C4-2B (cell line): ENCODE measurements at regions not wholly inside any gene's neighbourhood (a gene's known extent, or its start where the extent isn't known, plus 50 kb on each side); places are given as distances from the start of the nearest gene placed in this dataset.

Experiments
- ZFX ChIP-seq: fragments of 450-650 bp; IDR thresholded peaks from 2 replicates; pipeline ENCODE4 v1.6.1; 2017
- TF ChIP-seq, protein P1 (sequence below): fragments of 450-650 bp; conservative IDR thresholded peaks from 2 replicates; pipeline ENCODE4 v1.5.1; 2017; ENCODE audit warnings: mild to moderate bottlenecking

DNA sequence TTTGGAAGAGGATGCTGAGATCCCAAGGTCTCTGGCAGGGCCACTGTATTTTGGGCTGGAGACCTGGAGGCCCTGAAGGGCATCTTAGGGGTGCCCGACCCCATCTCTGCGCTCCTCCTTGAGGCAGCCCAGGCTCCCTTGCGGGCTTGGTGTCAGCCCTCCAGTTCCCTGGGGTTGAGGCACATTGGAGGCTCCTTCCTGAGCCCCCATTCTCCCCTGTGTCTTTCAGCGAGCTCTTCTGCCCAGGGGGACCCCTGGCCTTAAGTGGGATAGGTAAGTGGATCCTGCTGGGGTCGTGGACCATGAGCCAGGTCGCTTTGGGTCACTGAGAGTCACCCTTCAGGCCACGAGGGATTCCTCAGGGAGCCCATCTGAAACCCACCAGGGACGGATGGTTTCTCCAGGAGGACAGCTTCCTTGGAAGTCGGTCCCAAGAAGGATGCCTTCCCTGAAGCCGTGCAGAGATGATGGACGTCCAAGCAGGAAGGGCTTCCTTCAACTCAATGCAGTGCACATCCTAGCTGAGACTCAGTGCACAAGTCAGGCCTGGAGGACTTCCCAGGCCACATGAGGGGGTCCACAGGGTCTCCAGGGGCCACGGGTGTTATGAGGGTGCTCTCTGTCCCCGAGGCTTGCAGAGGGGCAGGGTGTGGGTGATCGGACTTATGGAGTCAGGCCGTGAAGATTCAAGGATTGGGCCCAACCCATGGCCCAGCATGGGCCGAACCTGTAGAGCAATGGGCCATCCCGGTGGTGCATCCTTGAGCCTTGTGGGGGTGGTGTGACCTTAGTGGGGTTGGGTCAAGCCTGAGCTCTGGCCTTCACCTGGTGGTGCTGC is 224.3 kb downstream of the SNRPN start:
- TF ChIP-seq, protein P1, sequence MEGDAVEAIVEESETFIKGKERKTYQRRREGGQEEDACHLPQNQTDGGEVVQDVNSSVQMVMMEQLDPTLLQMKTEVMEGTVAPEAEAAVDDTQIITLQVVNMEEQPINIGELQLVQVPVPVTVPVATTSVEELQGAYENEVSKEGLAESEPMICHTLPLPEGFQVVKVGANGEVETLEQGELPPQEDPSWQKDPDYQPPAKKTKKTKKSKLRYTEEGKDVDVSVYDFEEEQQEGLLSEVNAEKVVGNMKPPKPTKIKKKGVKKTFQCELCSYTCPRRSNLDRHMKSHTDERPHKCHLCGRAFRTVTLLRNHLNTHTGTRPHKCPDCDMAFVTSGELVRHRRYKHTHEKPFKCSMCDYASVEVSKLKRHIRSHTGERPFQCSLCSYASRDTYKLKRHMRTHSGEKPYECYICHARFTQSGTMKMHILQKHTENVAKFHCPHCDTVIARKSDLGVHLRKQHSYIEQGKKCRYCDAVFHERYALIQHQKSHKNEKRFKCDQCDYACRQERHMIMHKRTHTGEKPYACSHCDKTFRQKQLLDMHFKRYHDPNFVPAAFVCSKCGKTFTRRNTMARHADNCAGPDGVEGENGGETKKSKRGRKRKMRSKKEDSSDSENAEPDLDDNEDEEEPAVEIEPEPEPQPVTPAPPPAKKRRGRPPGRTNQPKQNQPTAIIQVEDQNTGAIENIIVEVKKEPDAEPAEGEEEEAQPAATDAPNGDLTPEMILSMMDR: no peak
- TF ChIP-seq ZFX: no peak
